ENCODE measurements at regions not wholly inside any gene's neighbourhood (a gene's known extent, or its start where the extent isn't known, plus 50 kb on each side); places are given as distances from the start of the nearest gene placed in this dataset.

DNA sequence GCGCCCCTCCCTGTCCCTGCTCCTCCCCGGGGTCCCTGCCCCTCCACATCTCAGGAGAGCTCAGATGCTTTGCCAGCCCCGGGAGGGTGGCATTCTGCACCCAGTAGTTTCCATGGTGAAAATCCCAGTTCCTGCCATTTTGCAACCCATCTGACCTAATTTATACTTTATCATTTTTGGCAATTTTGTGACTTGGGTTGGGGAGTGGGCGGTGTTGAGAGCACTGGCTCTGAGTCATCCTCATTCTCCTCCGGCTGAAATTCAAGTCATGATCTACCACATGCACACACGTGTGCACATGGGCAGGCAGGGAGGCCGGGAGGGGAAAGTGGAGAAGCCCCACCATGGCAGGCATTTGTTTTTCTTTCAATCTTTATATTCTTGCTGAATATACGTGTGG is 208.6 kb downstream of the URI1 start:
- no peaks in the 10 kb centered on the region for H3K4me1 ChIP-seq
- TF ChIP-seq POLR2A (IDR thresholded peaks at IDR 0.05) (no peak), CTCF (IDR thresholded peaks at IDR 0.05 in 4 of 5, conservative IDR thresholded peaks at IDR 0.05 in 1 of 5) (no peak)
- ATAC-seq = no peak
- H3K9me3 ChIP-seq = no peaks in the 10 kb centered on the region
- H3K27me3 ChIP-seq = no peaks in the 10 kb centered on the region
- no peak overlapping the region for H3K4me3 ChIP-seq
- no peak for DNase-seq
- H3K27ac ChIP-seq = no peak overlapping the region
- no peaks in the 10 kb centered on the region for H3K36me3 ChIP-seq
- intact Hi-C loops (cut with DNase I; ENCODE audit: low total_unique reads) = no loop called here
- in situ Hi-C loops (cut with MboI; ENCODE audit: low sequenced_read_pairs in 4 of 4) = no loop called here

DNA sequence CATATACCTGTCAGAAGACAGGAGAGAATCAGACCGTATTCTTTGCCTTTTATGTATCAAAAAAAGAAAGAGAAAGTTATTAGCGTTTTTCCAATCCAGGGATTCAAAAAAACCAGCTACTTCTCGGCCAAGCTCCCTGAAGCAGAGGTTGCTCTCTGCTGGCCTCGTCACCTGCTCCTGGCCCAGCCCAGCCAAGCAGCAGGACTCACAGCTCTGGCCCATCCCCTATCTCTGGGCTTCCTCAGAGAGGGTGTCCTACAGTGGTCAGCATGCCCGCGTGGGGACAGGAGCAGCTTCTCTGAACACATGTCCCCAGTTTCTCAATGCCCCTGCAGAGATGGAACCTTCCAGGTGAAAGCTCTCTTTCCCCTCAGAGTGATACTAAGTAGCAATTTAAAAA is 209.0 kb downstream of the URI1 start:
- intact Hi-C loops (cut with DNase I; ENCODE audit: low total_unique reads) = no loop called here
- Histone ChIP-seq H3K9me3 (no peaks in the 10 kb centered on the region), H3K4me1 (no peaks in the 10 kb centered on the region), H3K27ac (no peak overlapping the region), H3K36me3 (no peaks in the 10 kb centered on the region), H3K4me3 (no peak overlapping the region), H3K27me3 (no peaks in the 10 kb centered on the region)
- no peak for TF ChIP-seq POLR2A (IDR thresholded peaks at IDR 0.05)
- no peak for TF ChIP-seq CTCF (IDR thresholded peaks at IDR 0.05 in 4 of 5, conservative IDR thresholded peaks at IDR 0.05 in 1 of 5)
- no peak for ATAC-seq
- in situ Hi-C loops (cut with MboI; ENCODE audit: low sequenced_read_pairs in 4 of 4) = no loop called here
- no peak for DNase-seq

DNA sequence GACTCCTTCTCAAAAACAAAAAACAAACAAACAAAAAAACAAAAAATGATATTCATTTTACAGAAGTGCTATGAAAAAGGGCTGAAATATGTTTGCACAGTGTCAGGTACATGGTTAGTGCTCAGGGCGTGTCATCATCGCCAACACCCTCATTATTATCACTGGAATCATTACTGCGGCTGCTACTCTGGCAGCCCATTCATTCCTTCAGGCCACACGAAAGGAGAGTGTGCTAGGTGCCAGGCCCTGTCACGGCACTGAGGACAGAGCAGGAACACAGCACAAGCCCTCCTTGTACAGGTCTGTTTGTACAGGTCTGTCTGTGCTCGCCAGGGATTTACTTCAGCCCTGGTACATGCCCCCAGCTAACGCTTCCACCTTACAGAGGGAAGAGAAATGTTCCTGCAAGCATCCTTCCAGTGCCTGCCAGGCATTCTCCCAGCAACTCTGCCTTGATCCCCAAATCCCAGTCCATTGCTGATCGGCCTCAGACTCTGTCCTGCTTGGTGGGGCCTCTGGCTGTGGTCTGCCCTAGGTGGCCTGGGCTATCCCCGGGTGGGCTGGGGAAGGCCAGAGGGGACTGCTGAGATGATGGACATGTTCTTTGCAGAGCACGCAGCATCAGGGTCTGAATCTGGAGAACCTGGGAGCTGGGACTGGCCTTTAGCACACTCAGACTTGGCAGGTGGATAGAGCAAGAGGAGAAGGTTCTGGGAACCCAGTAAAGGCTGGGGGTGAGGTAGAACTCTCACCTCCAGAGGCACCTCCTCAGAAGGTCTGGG is 210.7 kb downstream of the URI1 start:
- DNase-seq (no peak), ATAC-seq (no peak)
- Histone ChIP-seq H3K9me3 (no peaks in the 10 kb centered on the region), H3K36me3 (no peaks in the 10 kb centered on the region), H3K4me3 (no peak overlapping the region), H3K27me3 (no peaks in the 10 kb centered on the region), H3K4me1 (no peaks in the 10 kb centered on the region), H3K27ac (no peak overlapping the region)
- TF ChIP-seq POLR2A (IDR thresholded peaks at IDR 0.05) (no peak), CTCF (IDR thresholded peaks at IDR 0.05 in 4 of 5, conservative IDR thresholded peaks at IDR 0.05 in 1 of 5) (no peak)
- in situ Hi-C loops (cut with MboI; ENCODE audit: low sequenced_read_pairs in 4 of 4) (no loop called here), intact Hi-C loops (cut with DNase I; ENCODE audit: low total_unique reads) (no loop called here)

- Histone ChIP-seq H3K4me1 (no peaks in the 10 kb centered on the region), H3K36me3 (no peaks in the 10 kb centered on the region), H3K4me3 (no peak overlapping the region), H3K9me3 (no peaks in the 10 kb centered on the region), H3K27me3 (no peaks in the 10 kb centered on the region), H3K27ac (no peak overlapping the region)
- in situ Hi-C loops (cut with MboI; ENCODE audit: low sequenced_read_pairs in 4 of 4) = no loop called here
- no peak for TF ChIP-seq CTCF (IDR thresholded peaks at IDR 0.05 in 4 of 5, conservative IDR thresholded peaks at IDR 0.05 in 1 of 5)
- TF ChIP-seq POLR2A (IDR thresholded peaks at IDR 0.05) = no peak
- DNase-seq (no peak), ATAC-seq (no peak)
- intact Hi-C loops (cut with DNase I; ENCODE audit: low total_unique reads) = no loop called here
Measured at GRCh38 chr19:30153326-30154210, 211.5 kb downstream of the URI1 start.

Data from gastrocnemius medialis (tissue), 4 donors.